PFSK-1 (cell line): ENCODE measurements at regions not wholly inside any gene's neighbourhood (a gene's known extent, or its start where the extent isn't known, plus 50 kb on each side); places are given as distances from the start of the nearest gene placed in this dataset.

Experiments used
- FOXP2 ChIP-seq: optimal IDR thresholded peaks from 2 replicates; pipeline ENCODE3; 2011; ENCODE audit warnings: borderline replicate concordance, control low read depth, inconsistent platforms; ENCODE audit not compliant: insufficient read depth; ENCODE audit errors: extremely low read length, extremely low read depth
- POLR2AphosphoS5 ChIP-seq: IDR thresholded peaks from 2 replicates; pipeline ENCODE4 v1.6.1; 2012; ENCODE audit warnings: low read depth, mild to moderate bottlenecking, control low read depth, low read length, moderate library complexity
- TAF1 ChIP-seq: IDR thresholded peaks from 2 replicates; pipeline ENCODE4 v1.6.1; 2012; ENCODE audit warnings: low read length, control low read depth, borderline replicate concordance; ENCODE audit not compliant: insufficient read depth

DNA sequence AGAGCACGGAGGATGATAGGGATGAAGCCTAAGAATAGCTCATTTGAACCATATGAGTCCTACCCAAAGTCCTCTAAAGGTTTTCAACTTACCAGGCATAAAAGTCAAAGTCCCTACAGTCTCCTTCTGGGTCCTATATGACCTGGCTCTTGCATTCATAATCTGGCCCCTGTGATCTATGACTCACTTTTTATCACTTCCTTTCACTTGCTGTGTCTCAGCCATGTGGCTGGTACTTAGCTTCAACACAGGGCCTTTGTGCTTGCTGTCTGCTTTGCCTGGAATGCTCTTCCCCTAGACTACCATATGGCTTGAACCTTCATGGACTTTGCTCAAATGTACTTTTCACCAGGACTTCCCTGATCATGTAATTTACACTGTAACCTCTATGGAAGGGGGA is 137.6 kb upstream of the TMTC1 start:
- TF ChIP-seq TAF1 (no peak), POLR2AphosphoS5 (no peak), FOXP2 (no peak)
